ENCODE measurements at regions not wholly inside any gene's neighbourhood (a gene's known extent, or its start where the extent isn't known, plus 50 kb on each side); places are given as distances from the start of the nearest gene placed in this dataset.
"Not testable (repeated sequence)": the region's sequence is repeated elsewhere in the genome, so short reads cannot be mapped to it uniquely, and the experiment has no call there.

DNA sequence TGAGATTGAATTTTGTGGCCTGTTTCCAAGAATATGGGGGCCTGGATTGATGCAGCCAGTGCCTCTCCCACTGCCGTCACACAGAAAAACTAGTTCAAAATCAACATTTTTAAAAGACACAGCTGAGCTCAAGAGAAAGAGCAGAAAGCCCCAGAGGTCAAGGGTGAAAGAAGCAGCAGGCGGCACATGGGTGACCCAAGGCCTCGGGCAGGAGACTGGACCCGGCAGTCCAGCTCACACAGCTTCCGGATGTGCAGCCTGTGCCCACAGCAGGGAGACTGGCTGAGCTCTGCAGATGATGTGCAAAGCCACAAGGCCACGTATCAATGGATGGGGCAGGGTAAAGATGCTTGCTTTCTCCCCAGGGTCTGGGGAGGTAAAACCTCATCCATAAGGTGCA lies 50.4 kb upstream of the RNF32 start:
- no peak for DNase-seq

DNA sequence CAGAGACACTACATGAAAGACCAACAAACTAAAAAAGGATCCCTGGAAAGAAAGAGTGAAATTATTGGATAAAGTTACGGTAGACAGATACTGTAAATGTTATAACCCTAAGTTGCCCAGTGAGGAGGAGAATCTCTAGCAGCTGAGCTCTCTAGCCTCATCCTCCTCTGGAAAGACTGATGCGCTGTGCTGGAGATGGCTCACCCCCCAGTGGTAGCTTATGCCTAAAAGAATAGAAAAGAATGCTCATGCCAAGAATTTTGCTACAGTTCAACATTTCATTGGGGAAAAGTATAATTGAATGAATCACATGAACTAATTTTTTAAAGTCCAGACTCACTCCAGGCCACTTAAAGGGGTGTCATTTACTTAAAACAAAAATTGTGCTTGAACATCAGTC lies 50.8 kb upstream of the RNF32 start:
- DNase-seq, result no peak

DNA sequence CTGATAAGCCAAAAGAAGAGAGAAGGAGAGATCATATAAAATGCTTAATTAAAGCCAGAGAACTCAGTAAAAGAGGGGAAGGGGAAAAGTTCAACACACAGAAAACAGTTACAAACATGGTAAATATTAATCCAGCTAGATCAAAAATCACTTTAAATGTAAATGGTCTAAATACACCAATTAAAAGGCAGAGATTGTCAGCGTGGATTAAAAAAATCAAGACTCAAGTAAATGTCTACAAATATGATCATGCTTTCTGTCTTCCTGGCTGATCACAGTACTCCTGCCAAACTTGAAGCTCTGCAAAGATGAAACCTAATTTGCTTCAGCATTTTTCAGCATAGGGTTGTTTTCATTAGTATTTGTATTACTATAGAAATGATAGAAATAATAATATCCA lies 54.6 kb upstream of the RNF32 start:
- DNase-seq, result no peak

DNA sequence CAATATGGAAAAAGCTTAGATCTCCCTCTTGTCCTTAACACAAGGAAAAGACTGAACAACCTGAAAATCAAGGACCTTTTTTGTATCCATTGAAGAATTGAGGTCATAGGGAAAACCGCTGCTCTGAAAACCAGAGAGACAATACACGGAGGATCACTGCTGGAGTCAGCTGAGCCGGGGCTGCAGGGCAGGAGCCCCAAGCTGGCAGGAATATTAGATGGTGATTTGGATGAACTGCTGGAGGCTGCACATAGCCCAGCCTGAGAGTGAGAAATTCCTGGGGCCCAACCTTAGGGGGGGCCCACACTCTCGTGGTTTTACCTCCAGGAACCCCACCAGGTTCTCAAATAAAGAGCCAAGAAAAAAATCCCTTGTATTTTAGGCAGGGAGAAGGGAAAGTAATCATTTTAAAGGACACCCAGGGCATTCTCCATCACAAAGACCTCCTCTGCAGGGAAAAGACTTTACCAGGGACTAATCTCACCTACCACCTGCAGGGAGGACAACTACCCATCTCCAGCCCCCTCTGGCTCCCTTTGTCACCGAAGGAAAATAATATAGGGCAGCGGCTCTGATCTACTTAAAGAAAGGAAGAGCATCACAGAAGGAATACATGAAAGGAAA lies 55.4 kb upstream of the RNF32 start:
- no peak for DNase-seq

DNA sequence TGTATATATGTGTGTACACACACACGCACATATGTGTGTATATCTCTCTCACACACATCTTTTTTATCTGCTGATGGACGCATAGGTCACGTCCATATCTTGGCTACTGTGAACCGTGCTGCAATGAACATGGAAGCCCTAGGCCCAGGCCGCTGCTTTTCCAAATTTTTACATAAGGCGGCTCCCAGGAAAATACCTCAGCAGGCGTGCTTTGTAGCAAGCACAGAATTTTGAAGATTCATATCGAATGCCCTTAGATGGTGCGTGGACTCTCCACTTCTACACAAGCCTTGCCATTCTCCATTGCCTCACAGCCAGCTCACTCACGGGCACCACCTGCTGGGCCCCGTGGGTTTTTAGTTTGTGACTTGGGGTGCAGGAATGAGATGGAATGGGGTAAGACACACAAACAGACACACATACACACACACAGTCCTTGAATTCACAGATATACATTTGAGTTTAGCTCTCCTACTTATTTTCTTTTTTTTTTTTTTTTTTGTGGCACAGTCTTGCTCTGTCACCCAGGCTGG lies 57.9 kb upstream of the RNF32 start:
- no peak for DNase-seq

DNA sequence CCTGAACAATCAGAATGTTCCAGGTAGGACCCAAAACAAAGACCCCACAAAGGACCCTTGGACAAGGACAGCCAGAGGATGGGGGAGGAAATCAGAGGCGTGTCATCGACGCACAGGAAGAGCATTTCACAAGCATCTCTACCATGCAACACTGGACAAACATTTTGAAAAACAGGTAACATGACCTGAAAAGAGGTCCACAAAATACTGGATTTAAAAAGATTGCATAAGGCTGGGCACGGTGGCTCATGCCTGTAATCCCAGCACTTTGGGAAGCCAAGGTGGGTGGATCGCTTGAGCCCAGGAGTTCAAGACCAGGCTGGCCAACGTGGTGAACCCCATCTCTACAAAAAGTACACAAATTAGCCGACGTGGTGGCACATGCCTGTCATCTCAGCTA lies 60.5 kb upstream of the RNF32 start:
- DNase-seq, result no peak

DNA sequence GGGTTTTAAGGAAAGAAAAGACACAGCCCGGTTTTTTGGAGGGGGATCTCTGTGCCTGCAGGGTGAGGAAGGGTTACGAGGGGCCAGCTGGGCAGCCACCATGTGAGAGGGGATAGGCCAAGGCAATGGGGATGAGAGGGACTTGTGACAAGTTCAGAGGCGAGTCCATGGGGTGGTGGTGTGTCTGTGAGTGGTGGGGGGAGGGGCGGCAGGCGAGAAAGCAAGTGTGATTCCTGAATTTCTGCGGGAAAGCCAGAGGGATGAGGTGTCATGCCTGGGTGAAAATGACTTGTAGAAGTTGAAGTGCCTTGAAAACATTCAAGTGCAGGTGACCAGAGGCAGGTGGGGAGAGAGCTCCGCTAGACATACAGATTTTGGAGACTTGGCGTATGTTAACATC lies 61.0 kb upstream of the RNF32 start:
- no peak for DNase-seq

DNA sequence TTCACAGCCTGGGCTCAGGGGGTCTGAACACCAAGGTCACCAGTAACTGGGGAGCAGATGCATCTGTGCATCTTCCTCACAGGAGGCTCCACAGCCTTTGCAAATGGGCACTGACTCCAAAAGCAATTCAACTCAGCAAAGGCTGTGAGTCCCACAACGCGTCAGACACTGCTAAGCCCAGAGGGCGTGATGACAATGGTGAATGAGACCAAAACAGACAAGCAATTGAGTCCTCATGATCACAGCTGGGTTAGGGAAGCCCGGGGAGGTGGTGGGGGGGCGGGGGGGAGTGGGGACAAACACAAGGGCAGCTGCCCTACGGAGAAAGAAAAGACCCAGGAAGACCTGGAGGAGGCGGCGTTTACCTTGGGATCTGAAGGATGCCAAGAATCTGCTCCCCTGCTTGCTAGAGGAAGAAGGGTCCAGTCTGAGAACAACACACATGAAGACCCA lies 61.6 kb upstream of the RNF32 start:
- no peak for DNase-seq

DNA sequence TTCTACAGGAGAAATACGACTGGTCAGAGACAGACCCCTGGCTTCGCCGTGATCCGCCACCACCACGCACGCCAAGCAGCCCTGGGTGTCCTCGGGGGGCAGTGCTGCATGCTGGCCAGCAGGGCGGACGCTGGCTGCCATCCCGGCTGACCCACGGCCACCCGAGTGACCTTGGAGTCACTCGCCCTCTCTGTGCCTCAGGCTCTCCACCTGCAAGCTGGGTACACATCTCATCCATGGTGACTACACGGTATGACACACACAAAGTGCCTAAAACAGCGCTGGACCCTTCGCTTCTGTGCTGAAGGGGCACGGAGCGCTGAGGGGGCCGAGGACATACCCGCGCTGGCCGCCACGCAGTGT lies 62.0 kb upstream of the RNF32 start:
- DNase-seq, result no peak

DNA sequence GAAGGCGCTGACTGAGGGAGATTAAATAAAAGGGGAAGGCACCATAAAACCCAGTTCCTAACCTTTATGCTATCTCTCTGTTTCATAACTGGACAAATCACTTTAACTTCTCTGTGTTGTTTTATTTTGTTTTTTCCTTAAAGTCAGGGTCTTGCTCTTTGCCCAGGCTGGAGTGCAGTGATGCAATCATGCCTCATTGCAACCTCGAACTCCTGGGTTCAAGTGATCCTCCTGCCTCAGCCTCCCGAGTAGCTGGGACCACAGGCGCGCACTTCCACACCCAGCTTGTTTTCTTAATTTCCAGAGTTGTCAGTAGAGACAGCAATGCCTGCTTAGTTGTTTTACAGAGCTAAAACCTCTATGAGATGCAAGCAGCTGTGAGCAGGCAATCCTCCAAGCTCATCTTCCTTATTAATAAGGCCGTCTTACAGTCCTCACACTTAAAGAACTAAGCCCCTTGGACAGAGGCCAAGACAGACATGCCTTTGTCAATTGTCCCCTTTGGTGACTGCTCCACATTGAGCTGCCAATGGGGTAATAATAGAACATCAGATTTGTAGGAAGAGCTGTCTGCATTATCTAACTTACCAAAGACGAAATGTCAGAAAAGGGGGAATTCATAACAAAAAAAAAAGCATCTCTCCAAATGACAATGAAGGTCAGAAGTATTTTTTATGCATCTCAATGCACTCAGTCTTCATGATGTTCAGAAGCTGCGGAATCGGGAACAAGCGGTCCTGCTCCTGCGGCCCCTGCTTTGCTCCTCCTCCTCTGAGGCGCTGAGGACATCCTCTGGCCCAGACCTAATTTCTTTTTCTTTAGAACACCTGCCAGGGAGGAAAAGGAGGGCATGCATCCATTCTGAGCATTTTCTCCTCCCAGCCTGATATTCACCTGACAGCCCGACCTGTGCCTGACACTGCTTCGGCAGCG lies 62.7 kb upstream of the RNF32 start:
- DNase-seq, result no peak

DNA sequence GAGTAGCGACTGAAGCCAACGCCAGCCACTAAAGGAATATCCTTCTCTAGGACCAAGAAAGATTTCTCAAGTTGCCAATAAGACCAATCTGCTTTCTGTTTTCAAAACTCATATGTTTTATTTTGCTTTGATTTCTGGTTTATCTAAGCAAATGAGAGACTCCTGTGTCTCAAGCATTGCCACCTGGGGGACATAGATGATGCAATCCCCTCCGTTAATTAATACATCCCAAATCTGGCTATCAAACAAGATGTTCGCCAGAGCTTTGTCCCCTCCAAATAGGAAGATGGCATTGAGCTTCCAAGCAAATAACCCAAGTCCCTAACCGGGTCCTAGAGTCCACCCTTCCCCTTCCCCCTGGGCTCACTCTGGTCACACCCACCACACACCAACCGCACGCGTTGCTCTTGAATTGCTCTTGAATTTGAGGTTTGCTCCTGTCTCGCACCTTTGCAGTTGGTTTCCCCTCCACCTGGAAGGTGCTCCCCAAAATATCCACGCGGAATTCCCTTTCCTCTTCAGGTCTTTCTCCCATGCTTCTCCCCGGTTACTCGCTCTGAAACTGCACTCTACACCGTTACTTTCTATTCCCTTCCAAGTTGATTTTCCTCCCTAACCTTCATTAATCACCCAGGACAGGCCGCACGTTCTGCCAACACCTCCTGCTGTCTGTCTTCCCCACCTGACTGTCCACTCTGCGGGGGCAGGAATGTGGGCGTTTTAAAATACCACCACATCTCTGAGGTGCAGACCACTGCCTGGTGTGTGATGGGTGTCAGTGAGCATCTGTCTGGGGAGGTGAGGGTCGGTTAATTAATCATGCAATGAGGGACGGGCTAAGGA lies 64.1 kb upstream of the RNF32 start:
- no peak for DNase-seq

DNA sequence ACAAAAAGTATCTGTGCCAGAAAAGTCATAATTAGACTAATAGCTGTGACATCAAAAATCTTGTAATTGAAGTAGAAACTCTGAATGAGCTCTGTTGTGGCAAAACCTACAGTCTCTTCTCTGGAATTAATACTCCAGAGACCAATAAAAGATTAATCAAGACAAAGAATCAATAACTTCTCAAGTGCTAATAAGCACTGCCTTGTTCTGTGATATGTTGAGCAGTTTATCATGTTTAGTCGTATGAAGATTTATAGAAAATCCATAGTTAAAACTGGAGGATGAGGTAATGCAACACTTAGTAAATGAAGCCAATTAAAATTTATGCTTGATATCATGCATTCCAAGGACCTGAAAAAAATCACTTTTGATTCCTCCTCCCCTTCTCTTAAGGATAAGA lies 72.3 kb upstream of the RNF32 start:
- DNase-seq, result no peak

DNA sequence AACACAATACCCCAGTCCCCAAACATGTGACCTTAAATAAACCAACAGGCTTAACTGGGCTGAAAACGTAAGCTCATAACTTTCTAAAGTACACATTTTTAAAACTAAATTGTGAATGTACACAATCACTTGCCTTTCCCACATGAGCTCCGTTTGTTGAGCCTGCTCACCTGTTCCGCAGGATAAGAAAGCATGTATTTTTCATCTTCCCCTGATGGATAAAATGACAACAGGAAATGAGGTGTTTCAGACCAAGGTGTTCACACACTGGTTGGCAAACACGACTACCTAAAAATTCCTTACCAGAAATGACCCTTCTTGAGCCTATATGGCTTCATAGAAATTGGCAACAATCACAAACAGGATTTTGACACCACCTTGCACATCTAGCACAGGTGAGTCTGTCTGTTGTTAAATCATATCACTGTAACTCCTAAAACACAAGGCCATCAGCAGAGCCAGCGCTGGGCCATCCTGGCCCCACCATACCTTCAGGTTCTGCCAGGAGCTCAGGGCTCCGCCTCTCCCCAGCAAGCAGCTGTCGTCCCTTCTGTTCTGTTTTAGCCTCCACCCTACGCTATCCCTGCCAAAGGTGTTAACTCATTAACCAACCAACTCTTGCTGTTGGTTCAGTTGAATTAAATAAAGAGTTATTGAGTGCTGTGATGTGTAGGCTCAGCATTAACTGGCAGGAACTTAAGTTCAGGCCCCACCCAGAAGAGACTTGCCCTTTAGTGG lies 73.6 kb upstream of the RNF32 start:
- no peak for DNase-seq

DNA sequence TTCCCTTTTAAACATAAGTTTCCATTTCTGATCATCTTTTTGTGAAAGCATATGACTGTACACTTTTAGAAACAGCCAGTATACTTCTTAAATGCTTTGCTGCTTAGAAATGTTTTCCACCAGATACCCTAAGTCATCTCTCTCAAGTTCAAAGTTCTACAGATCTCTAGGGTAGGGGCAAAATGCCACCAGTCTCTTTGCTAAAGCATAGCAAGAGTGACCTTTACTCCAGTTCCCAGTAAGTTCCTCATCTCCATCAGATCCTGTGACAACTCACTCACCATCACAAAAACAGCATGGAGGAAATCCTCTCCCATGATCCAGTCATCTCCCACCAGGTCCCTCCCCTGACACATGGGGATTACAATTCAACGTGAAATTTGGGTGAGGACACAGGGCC lies 75.6 kb upstream of the RNF32 start:
- DNase-seq, result not testable (repeated sequence)

DNA sequence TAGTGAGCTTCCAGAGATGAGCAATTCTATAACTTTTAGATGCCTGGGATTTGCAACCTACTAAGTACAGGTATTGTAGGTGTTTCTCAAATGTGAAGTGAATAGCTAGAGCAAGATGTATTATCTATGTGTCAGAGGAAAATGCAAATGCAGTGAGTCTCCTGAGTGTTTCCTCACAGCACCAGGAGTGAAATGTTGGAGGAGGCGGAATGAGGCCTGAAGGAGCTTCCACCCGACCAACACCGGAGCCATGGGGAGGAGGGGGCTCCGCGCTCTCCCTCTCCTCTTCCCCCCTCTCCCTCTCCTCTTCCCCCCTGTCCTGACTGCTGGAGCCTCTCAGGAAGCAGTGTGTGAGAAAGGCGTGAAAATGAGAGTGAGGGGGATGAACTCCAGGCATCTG lies 79.9 kb upstream of the RNF32 start:
- no peak for DNase-seq

DNA sequence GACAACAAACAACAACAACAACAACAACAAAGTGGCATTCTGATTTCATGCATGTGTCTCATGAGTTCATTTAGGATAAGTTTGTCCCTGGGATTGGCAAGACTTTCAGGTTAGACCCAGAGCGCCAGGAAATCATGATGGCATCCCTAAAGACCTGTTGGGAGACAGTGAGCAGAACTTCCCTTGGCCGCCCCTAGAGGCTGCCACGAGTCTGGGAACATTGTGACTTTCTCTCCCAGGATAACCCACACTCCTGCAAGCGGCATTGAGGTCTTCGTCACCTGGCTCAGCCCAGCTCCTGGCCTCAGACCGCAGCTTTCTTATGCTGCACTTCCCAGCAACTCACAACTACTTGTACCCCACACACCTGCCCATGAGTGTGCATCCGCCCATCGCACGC lies 80.5 kb upstream of the RNF32 start:
- DNase-seq, result no peak

DNA sequence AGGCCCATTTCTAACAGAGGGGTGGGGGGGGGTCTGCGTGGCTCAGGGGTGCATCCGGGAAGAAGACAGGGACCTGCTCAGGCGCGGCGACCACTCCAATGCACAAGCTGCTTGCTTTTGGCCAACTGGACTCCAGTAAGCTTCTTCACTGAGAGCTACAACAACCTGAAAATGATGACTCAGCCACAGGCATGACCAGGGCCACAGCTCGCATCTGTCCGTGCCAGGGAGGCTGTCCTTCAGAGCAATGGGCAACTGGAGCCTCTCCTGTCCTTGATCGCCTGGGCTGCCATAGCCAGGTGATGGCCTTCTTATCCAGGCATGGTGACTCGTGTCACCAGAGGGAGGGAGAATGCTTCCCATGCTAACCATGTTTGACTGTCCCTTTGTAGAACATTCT lies 81.6 kb upstream of the RNF32 start:
- DNase-seq, result no peak

DNA sequence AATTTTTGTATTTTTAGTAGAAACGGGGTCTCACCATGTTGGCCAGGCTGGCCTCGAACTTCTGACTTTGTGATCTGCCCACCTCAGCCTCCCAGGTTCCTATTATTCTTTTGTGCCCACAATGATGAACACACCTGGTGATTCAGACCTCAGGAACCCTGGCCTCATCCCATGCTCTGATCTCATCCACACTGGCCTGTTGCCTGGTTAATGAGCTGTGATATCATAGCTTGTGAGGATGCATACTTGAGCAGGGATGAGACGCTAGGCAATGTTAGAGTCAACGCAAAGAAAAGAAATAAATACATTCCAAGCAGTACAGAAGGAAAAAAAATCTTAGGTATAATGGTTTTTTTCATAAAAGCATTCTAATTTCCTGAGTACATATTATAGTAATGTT lies 82.4 kb upstream of the RNF32 start:
- no peak for DNase-seq

DNA sequence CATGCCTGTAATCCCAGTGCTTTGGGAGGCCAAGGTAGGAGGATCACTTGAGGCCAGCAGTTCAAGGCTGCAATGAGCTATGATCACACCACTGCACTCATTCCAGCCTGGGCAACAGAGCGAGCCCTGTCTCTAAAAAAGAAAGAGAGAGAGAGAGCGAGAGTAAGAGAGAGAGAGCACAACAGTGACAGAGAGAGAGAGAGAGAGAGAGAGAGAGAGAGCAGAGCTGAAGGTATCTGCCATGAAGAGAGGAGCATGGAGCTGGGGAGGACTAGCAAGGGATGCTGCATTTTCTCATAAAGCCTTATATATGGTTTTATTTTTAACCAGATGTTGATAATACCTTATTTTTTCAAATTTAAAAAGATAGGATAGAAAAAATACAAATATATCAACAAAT lies 84.5 kb upstream of the RNF32 start:
- DNase-seq, result no peak

DNA sequence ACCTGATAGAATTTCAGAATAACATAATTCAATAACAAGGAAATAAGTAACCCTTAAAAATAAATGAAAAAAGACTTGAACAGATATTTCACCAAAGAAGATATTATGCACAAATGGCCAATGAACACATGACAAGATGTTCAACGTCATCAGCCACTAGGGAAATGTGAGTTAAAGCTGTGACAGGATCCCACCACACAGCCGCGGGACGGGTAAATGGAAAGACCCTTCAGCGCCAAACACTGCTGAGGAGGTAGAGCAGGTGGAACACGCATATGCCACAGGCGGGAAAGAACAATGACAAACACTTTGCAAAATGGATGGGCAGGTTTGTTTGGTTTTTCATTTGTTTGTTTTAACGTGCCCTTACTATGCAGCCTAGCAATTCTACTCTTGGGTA lies 86.1 kb upstream of the RNF32 start:
- DNase-seq, result peak; percentile 40

DNA sequence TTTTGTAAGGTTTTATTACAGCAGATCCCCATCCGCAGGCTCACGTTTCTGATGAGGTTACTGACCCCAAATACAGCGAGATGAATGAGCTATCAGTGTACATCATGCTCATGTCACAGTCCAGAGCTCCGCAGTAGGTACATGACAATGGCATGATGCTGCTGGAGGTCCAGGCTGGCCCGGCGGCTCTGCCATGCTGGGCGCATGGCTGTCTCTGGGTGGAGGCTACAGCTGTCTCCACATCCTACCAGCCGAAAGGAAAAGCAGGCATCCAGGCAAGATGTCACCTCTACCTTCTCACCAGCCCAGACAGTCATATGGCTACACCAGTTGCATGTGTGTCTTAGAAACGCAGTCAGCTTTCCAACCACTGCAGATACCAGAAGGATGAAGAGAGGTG lies 90.9 kb upstream of the RNF32 start:
- DNase-seq, result no peak

DNA sequence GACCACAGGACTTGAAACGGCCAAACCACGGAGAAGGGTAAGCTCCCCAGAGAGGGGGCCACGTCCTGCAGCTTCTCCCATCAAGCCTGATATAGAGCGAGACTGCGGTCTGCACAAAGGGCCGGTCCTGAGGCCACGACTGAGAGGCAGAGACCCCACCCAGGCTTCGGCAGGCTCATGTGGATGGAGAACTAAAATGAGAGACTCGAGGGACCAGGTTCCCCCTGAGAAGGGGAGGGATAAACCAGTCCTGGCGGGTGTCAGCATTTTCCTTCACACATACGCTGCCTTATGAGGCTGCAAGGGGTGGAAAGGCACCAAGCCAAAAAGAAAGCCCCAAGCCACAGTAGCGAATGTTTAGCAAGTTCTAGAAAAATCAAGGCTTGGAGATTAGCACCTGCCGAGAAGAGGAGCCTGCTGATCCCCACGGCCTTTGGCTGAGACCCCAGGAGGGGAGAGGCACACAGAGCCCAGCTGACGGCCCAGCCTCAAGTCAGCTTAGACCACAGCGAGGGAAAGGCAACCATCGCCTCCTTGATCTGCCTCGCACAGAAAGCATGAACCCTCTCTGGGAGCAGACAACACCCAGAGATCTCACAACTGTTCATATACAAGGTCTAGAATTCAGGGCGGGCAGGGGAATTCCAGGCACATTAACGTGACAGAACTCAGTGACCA lies 92.6 kb upstream of the RNF32 start:
- DNase-seq, result no peak
